ENCODE measurements at regions not wholly inside any gene's neighbourhood (a gene's known extent, or its start where the extent isn't known, plus 50 kb on each side); places are given as distances from the start of the nearest gene placed in this dataset.

GRCh38 chr1:208778417-208778816 lies 534.2 kb upstream of the PLXNA2 start:
- H3K27me3 ChIP-seq, result no peaks in the 10 kb centered on the region
- H3K27ac ChIP-seq, result no peak overlapping the region
- no peak for TF ChIP-seq CTCF (IDR thresholded peaks at IDR 0.05)
- H3K36me3 ChIP-seq, result no peaks in the 10 kb centered on the region
- WGBS, result 63% methylated on average over 6 of the region's 6 CpGs
- H3K9me3 ChIP-seq, result no peaks in the 10 kb centered on the region
- H3K4me3 ChIP-seq, result no peak overlapping the region
- H3K4me1 ChIP-seq, result no peaks in the 10 kb centered on the region
- no peak for DNase-seq (ENCODE audit: low spot score in 2 of 2)

GRCh38 chr1:208781391-208782045 lies 537.3 kb upstream of the PLXNA2 start:
- Histone ChIP-seq H3K4me3 (no peak overlapping the region), H3K27ac (no peak overlapping the region), H3K36me3 (no peaks in the 10 kb centered on the region), H3K9me3 (no peaks in the 10 kb centered on the region), H3K4me1 (no peaks in the 10 kb centered on the region), H3K27me3 (no peaks in the 10 kb centered on the region)
- DNase-seq (ENCODE audit: low spot score in 2 of 2), result no peak
- TF ChIP-seq CTCF (IDR thresholded peaks at IDR 0.05) (no peak), EP300 (IDR thresholded peaks at IDR 0.05) (no peak), POLR2AphosphoS5 (IDR thresholded peaks at IDR 0.05) (no peak), POLR2A (IDR thresholded peaks at IDR 0.05) (no peak)
- 75% methylated on average over 3 of the region's 3 CpGs for WGBS

- TF ChIP-seq EP300 (IDR thresholded peaks at IDR 0.05) (no peak), POLR2AphosphoS5 (IDR thresholded peaks at IDR 0.05) (no peak), CTCF (IDR thresholded peaks at IDR 0.05) (no peak), POLR2A (IDR thresholded peaks at IDR 0.05) (no peak)
- Histone ChIP-seq H3K27me3 (no peaks in the 10 kb centered on the region), H3K36me3 (no peaks in the 10 kb centered on the region), H3K4me1 (peaks cover under 1% of the 10 kb centered on the region), H3K27ac (no peak overlapping the region), H3K9me3 (no peaks in the 10 kb centered on the region), H3K4me3 (no peak overlapping the region)
- DNase-seq (ENCODE audit: low spot score in 2 of 2), result no peak
- WGBS, result 75% methylated on average over 4 of the region's 4 CpGs
These were observed 538.0 kb upstream of the PLXNA2 start for GRCh38 chr1:208782186-208782585.

- DNase-seq (ENCODE audit: low spot score in 2 of 2), result no peak
- Histone ChIP-seq H3K4me1 (peaks cover 4% of the 10 kb centered on the region), H3K4me3 (no peak overlapping the region), H3K36me3 (no peaks in the 10 kb centered on the region), H3K9me3 (no peaks in the 10 kb centered on the region), H3K27ac (no peak overlapping the region), H3K27me3 (no peaks in the 10 kb centered on the region)
- TF ChIP-seq POLR2A (IDR thresholded peaks at IDR 0.05) (no peak), CTCF (IDR thresholded peaks at IDR 0.05) (no peak), POLR2AphosphoS5 (IDR thresholded peaks at IDR 0.05) (no peak), EP300 (IDR thresholded peaks at IDR 0.05) (no peak)
- WGBS, result 78% methylated on average over 1 of the region's 1 CpG
These were observed 541.4 kb upstream of the PLXNA2 start for GRCh38 chr1:208785629-208786028.

GRCh38 chr1:208787219-208787618 lies 543.0 kb upstream of the PLXNA2 start:
- Histone ChIP-seq H3K4me1 (peaks cover 4% of the 10 kb centered on the region), H3K27me3 (no peaks in the 10 kb centered on the region), H3K27ac (no peak overlapping the region), H3K4me3 (no peak overlapping the region), H3K36me3 (no peaks in the 10 kb centered on the region), H3K9me3 (no peaks in the 10 kb centered on the region)
- DNase-seq (ENCODE audit: low spot score in 2 of 2), result no peak
- WGBS, result 38% methylated on average over 3 of the region's 3 CpGs
- TF ChIP-seq POLR2AphosphoS5 (IDR thresholded peaks at IDR 0.05) (no peak), CTCF (IDR thresholded peaks at IDR 0.05) (no peak), POLR2A (IDR thresholded peaks at IDR 0.05) (no peak)
